ENCODE measurements at regions not wholly inside any gene's neighbourhood (a gene's known extent, or its start where the extent isn't known, plus 50 kb on each side); places are given as distances from the start of the nearest gene placed in this dataset.
A peak's percentile ranks its signal among the peaks of the same experiment; 100 is the strongest.
"Not testable (repeated sequence)": the region's sequence is repeated elsewhere in the genome, so short reads cannot be mapped to it uniquely, and the experiment has no call there.

- H3K36me3 ChIP-seq (ENCODE audit: control insufficient read depth, insufficient read depth, low read length), result no peaks in the 10 kb centered on the region
- H4K8ac ChIP-seq (ENCODE audit: low read depth, low read length), result no peak overlapping the region
- H3K56ac ChIP-seq (ENCODE audit: low read length), result no peak overlapping the region
- WGBS (ENCODE audit: extremely low coverage, insufficient coverage, low lambda C conversion rate), result no CpG with 5 or more reads among the region's 5 CpGs
- H2AK5ac ChIP-seq (ENCODE audit: low read length), result no peak overlapping the region
- no peak overlapping the region for H3K27ac ChIP-seq (ENCODE audit: low read depth, low read length)
- H3K4me1 ChIP-seq (ENCODE audit: control insufficient read depth, low read depth, low read length), result peaks cover 4% of the 10 kb centered on the region
- no peak overlapping the region for H3K4ac ChIP-seq (ENCODE audit: low read depth, low read length)
- H3K23ac ChIP-seq (ENCODE audit: low read length), result no peak overlapping the region
- no peak overlapping the region for H3K4me2 ChIP-seq (ENCODE audit: low read length)
- no peak for DNase-seq
- no peak overlapping the region for H4K5ac ChIP-seq (ENCODE audit: low read length)
- H2BK120ac ChIP-seq (ENCODE audit: low read depth, low read length), result no peak overlapping the region
- no peak overlapping the region for H3K18ac ChIP-seq (ENCODE audit: low read length)
- no peak overlapping the region for H2BK5ac ChIP-seq (ENCODE audit: low read length)
- no peak overlapping the region for H2BK15ac ChIP-seq (replicated peaks; ENCODE audit: low read depth)
- H3K79me2 ChIP-seq (ENCODE audit: control insufficient read depth, insufficient read depth, low read length), result no peaks in the 10 kb centered on the region
- no peaks in the 10 kb centered on the region for H3K79me1 ChIP-seq (ENCODE audit: low read length)
- H3K4me3 ChIP-seq (ENCODE audit: low read length), result no peak overlapping the region
- H3K27me3 ChIP-seq (ENCODE audit: insufficient read depth, low read length, poor library complexity), result no peaks in the 10 kb centered on the region
- no peak overlapping the region for H3K9ac ChIP-seq (ENCODE audit: low read length)
Observed at GRCh38 chr11:96580476-96581040, 190.7 kb downstream of the JRKL start.

GRCh38 chr11:96585944-96586880 lies 196.4 kb downstream of the JRKL start:
- not testable (repeated sequence) for H2BK5ac ChIP-seq (ENCODE audit: low read length); H3K4me2 ChIP-seq (ENCODE audit: low read length); H3K9ac ChIP-seq (ENCODE audit: low read length); H4K8ac ChIP-seq (ENCODE audit: low read depth, low read length); H2AK5ac ChIP-seq (ENCODE audit: low read length); H3K56ac ChIP-seq (ENCODE audit: low read length); H4K5ac ChIP-seq (ENCODE audit: low read length); H3K4ac ChIP-seq (ENCODE audit: low read depth, low read length); H3K36me3 ChIP-seq (ENCODE audit: control insufficient read depth, insufficient read depth, low read length); H2BK15ac ChIP-seq (replicated peaks; ENCODE audit: low read depth); H3K4me1 ChIP-seq (ENCODE audit: control insufficient read depth, low read depth, low read length); H3K27me3 ChIP-seq (ENCODE audit: insufficient read depth, low read length, poor library complexity); H3K79me1 ChIP-seq (ENCODE audit: low read length); H3K79me2 ChIP-seq (ENCODE audit: control insufficient read depth, insufficient read depth, low read length); H3K4me3 ChIP-seq (ENCODE audit: low read length); H3K23ac ChIP-seq (ENCODE audit: low read length)
- peak; percentile 92 for DNase-seq
- peak overlapping the region; percentile 87 for H3K18ac ChIP-seq (ENCODE audit: low read length)
- H3K27ac ChIP-seq (ENCODE audit: low read depth, low read length), result peak overlapping the region; percentile 95
- H2BK120ac ChIP-seq (ENCODE audit: low read depth, low read length), result peak overlapping the region; percentile 94
- WGBS (ENCODE audit: extremely low coverage, insufficient coverage, low lambda C conversion rate), result no CpG with 5 or more reads among the region's 2 CpGs

DNA sequence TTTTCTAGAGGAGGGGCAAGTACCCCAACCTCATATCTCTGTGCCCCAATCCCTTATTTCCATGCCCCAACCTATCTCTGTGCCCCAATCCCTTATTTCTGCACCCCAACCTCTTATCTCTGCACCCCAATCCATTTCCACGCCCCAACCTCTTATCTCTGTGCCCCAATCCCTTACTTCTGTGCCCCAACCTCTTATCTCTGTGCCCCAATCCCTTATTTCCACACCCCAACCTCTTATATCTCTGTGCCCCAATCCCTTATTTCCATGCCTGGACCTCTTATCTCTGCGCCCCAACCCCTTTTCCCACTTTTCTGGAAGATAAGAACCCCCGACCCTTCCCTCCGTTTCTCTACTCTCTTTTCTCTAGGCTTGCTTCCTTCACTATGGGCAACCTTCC lies 199.0 kb downstream of the JRKL start:
- not testable (repeated sequence) for H2BK15ac ChIP-seq (replicated peaks; ENCODE audit: low read depth); H3K56ac ChIP-seq (ENCODE audit: low read length); H2BK120ac ChIP-seq (ENCODE audit: low read depth, low read length); H4K8ac ChIP-seq (ENCODE audit: low read depth, low read length); H3K23ac ChIP-seq (ENCODE audit: low read length); H3K36me3 ChIP-seq (ENCODE audit: control insufficient read depth, insufficient read depth, low read length); H3K79me1 ChIP-seq (ENCODE audit: low read length); H2BK5ac ChIP-seq (ENCODE audit: low read length); H4K5ac ChIP-seq (ENCODE audit: low read length); H2AK5ac ChIP-seq (ENCODE audit: low read length); H3K79me2 ChIP-seq (ENCODE audit: control insufficient read depth, insufficient read depth, low read length); H3K27me3 ChIP-seq (ENCODE audit: insufficient read depth, low read length, poor library complexity); H3K4me2 ChIP-seq (ENCODE audit: low read length); H3K27ac ChIP-seq (ENCODE audit: low read depth, low read length); H3K9ac ChIP-seq (ENCODE audit: low read length); H3K4me3 ChIP-seq (ENCODE audit: low read length); H3K4me1 ChIP-seq (ENCODE audit: control insufficient read depth, low read depth, low read length); H3K4ac ChIP-seq (ENCODE audit: low read depth, low read length); DNase-seq
- peak overlapping the region; percentile 80 for H3K18ac ChIP-seq (ENCODE audit: low read length)
- no CpG with 5 or more reads among the region's 4 CpGs for WGBS (ENCODE audit: extremely low coverage, insufficient coverage, low lambda C conversion rate)

GRCh38 chr11:96595011-96595410 lies 205.2 kb downstream of the JRKL start:
- H2BK5ac ChIP-seq (ENCODE audit: low read length), result no peak overlapping the region
- H3K36me3 ChIP-seq (ENCODE audit: control insufficient read depth, insufficient read depth, low read length), result no peaks in the 10 kb centered on the region
- no peaks in the 10 kb centered on the region for H3K79me1 ChIP-seq (ENCODE audit: low read length)
- H3K56ac ChIP-seq (ENCODE audit: low read length), result peak overlapping the region; percentile 2
- no peak overlapping the region for H4K8ac ChIP-seq (ENCODE audit: low read depth, low read length)
- H3K18ac ChIP-seq (ENCODE audit: low read length), result peak overlapping the region; percentile 60
- no CpG with 5 or more reads among the region's 4 CpGs for WGBS (ENCODE audit: extremely low coverage, insufficient coverage, low lambda C conversion rate)
- H2BK15ac ChIP-seq (replicated peaks; ENCODE audit: low read depth), result no peak overlapping the region
- H3K27me3 ChIP-seq (ENCODE audit: insufficient read depth, low read length, poor library complexity), result no peaks in the 10 kb centered on the region
- no peak overlapping the region for H2BK120ac ChIP-seq (ENCODE audit: low read depth, low read length)
- no peaks in the 10 kb centered on the region for H3K4me1 ChIP-seq (ENCODE audit: control insufficient read depth, low read depth, low read length)
- H3K4me3 ChIP-seq (ENCODE audit: low read length), result no peak overlapping the region
- no peak overlapping the region for H3K4me2 ChIP-seq (ENCODE audit: low read length)
- no peak overlapping the region for H3K27ac ChIP-seq (ENCODE audit: low read depth, low read length)
- H3K23ac ChIP-seq (ENCODE audit: low read length), result no peak overlapping the region
- H3K4ac ChIP-seq (ENCODE audit: low read depth, low read length), result no peak overlapping the region
- no peak for DNase-seq
- H2AK5ac ChIP-seq (ENCODE audit: low read length), result no peak overlapping the region
- no peak overlapping the region for H3K9ac ChIP-seq (ENCODE audit: low read length)
- no peak overlapping the region for H4K5ac ChIP-seq (ENCODE audit: low read length)
- no peaks in the 10 kb centered on the region for H3K79me2 ChIP-seq (ENCODE audit: control insufficient read depth, insufficient read depth, low read length)

GRCh38 chr11:96607864-96608558 lies 218.2 kb downstream of the JRKL start:
- Histone ChIP-seq H3K36me3 (ENCODE audit: control insufficient read depth, insufficient read depth, low read length) (no peaks in the 10 kb centered on the region), H2AK5ac (ENCODE audit: low read length) (no peak overlapping the region), H3K27me3 (ENCODE audit: insufficient read depth, low read length, poor library complexity) (no peaks in the 10 kb centered on the region), H2BK15ac (replicated peaks; ENCODE audit: low read depth) (no peak overlapping the region), H2BK120ac (ENCODE audit: low read depth, low read length) (no peak overlapping the region), H3K4me1 (ENCODE audit: control insufficient read depth, low read depth, low read length) (peaks cover 3% of the 10 kb centered on the region), H4K8ac (ENCODE audit: low read depth, low read length) (peak overlapping the region; percentile 56), H3K56ac (ENCODE audit: low read length) (no peak overlapping the region), H2BK5ac (ENCODE audit: low read length) (no peak overlapping the region), H3K4ac (ENCODE audit: low read depth, low read length) (no peak overlapping the region), H3K4me3 (ENCODE audit: low read length) (no peak overlapping the region), H3K9ac (ENCODE audit: low read length) (no peak overlapping the region), H3K27ac (ENCODE audit: low read depth, low read length) (no peak overlapping the region), H4K5ac (ENCODE audit: low read length) (no peak overlapping the region), H3K18ac (ENCODE audit: low read length) (no peak overlapping the region), H3K4me2 (ENCODE audit: low read length) (no peak overlapping the region), H3K79me2 (ENCODE audit: control insufficient read depth, insufficient read depth, low read length) (no peaks in the 10 kb centered on the region), H3K79me1 (ENCODE audit: low read length) (no peaks in the 10 kb centered on the region), H3K23ac (ENCODE audit: low read length) (no peak overlapping the region)
- peak; percentile 78 for DNase-seq
- no CpG with 5 or more reads among the region's 4 CpGs for WGBS (ENCODE audit: extremely low coverage, insufficient coverage, low lambda C conversion rate)

All from mesendoderm (in vitro differentiated cells).